Type B pancreatic cell (in vitro differentiated cells): ENCODE measurements at regions not wholly inside any gene's neighbourhood (a gene's known extent, or its start where the extent isn't known, plus 50 kb on each side); places are given as distances from the start of the nearest gene placed in this dataset.

Experiments
- DNase-seq: peaks from one replicate; pipeline ENCODE4 v3.0.0; 2021; ENCODE audit warnings: mixed read lengths; ENCODE audit not compliant: unreplicated experiment; ENCODE audit errors: extremely low spot score
- H3K27ac Mint-ChIP-seq: 2 replicates; pipeline ENCODE4 v1.8.0; 2021; ENCODE audit warnings: mild to moderate bottlenecking, mixed read lengths
- H3K27me3 Mint-ChIP-seq: 2 replicates; pipeline ENCODE4 v1.8.0; 2021; ENCODE audit warnings: mixed read lengths
- H3K36me3 Mint-ChIP-seq: 2 replicates; pipeline ENCODE4 v1.8.0; 2021; ENCODE audit warnings: mixed read lengths
- H3K4me1 Mint-ChIP-seq: one replicate; pipeline ENCODE4 v1.8.0; 2021; ENCODE audit warnings: mixed read lengths; ENCODE audit not compliant: unreplicated experiment
- H3K4me3 Mint-ChIP-seq: 2 replicates; pipeline ENCODE4 v1.8.0; 2021; ENCODE audit warnings: mild to moderate bottlenecking, mixed read lengths
- H3K9me3 Mint-ChIP-seq: 2 replicates; pipeline ENCODE4 v1.8.0; 2021; ENCODE audit warnings: mixed read lengths
- TF ChIP-seq, protein P1 (sequence below): fragments of 200-600 bp; sonication (generic); conservative IDR thresholded peaks from 2 replicates; pipeline ENCODE4 v1.5.0; 2021; ENCODE audit warnings: antibody characterized with exemption, mild to moderate bottlenecking

DNA sequence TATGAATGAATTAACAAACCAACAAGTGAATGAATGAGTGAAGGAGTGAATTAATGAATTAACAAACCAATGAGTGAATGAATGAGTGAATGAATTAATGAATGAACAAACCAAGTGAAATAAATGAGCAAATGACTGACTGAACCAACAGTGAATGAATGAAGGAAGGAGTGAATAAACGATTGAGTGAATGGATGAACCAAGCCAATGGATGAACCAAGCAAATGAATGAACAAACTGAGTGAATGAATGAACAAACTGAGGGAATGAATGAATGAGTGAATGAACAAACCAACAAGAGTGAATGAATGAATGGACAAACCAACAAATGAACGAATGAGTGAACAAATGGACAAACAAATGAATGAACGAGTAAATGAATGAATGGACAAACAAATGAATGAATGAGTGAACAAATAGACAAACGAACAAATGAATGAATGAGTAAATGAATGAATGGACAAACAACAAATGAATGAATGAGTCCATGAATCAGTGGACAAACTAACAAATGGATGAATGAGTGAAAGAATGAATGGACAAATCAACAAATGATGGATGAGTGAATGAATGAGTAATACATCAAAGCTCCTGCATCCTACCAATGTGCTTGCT is 69.5 kb downstream of the NPTX2 start:
- Mint-ChIP-seq H3K27me3 (peaks cover 23% of the 10 kb centered on the region), H3K4me1 (no peaks in the 10 kb centered on the region), H3K4me3 (no peak overlapping the region), H3K36me3 (no peaks in the 10 kb centered on the region), H3K27ac (no peak overlapping the region), H3K9me3 (peaks cover 8% of the 10 kb centered on the region)
- TF ChIP-seq, protein P1, sequence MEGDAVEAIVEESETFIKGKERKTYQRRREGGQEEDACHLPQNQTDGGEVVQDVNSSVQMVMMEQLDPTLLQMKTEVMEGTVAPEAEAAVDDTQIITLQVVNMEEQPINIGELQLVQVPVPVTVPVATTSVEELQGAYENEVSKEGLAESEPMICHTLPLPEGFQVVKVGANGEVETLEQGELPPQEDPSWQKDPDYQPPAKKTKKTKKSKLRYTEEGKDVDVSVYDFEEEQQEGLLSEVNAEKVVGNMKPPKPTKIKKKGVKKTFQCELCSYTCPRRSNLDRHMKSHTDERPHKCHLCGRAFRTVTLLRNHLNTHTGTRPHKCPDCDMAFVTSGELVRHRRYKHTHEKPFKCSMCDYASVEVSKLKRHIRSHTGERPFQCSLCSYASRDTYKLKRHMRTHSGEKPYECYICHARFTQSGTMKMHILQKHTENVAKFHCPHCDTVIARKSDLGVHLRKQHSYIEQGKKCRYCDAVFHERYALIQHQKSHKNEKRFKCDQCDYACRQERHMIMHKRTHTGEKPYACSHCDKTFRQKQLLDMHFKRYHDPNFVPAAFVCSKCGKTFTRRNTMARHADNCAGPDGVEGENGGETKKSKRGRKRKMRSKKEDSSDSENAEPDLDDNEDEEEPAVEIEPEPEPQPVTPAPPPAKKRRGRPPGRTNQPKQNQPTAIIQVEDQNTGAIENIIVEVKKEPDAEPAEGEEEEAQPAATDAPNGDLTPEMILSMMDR: no peak
- DNase-seq: no peak

DNA sequence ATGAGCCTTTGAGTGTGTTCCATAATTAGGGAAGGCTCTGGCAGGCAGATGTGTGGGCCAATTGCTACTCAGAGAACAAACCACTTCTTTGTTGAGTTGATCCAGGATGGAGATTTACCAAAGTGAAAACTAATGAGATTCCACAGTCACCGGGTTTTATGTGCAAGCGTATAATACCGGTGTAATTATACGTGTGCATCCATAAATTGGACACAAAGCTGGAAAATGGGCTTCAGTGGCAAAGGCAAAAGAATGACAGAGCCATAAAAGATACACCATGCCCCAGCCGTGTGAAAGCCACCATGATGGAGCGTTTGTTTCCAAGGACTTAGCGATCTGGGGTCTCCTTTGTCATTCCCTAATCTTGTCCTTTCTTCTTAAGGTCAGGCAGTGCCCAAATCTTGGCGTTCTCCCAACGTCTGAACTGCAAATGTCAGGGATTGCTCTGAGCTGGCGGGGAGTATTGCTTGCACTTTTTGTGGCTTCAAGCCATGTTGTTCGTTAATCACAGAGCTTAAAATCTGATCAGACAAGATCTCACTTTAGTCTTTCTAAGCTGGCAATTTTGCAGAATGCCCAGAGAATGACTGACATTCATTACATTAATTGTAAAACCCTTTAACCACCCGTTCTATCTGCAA is 70.1 kb downstream of the NPTX2 start:
- Mint-ChIP-seq H3K27ac (no peak overlapping the region), H3K4me1 (no peaks in the 10 kb centered on the region), H3K4me3 (no peak overlapping the region), H3K36me3 (no peaks in the 10 kb centered on the region), H3K27me3 (peaks cover 23% of the 10 kb centered on the region), H3K9me3 (peaks cover 8% of the 10 kb centered on the region)
- DNase-seq: no peak
- TF ChIP-seq, protein P1: no peak

DNA sequence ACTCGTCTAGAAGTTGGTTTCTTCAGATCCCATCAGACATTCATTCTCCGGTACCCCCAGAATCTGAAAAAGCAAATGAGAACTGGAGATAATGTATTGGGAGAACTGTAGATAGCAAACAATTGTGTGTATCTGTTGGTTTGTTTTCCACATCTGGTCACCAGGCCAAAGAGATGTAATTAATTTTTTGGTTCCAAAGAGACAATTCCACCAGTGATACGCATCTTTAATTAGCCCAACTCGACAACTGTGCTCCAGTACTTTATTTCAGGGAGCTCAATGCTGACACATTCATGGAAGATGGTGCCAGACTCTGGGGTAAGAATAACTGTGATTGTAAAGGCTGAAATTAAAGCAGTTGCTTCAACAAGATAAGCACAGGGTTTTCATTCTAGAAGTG is 74.5 kb downstream of the NPTX2 start:
- no peaks in the 10 kb centered on the region for H3K36me3 Mint-ChIP-seq

DNA sequence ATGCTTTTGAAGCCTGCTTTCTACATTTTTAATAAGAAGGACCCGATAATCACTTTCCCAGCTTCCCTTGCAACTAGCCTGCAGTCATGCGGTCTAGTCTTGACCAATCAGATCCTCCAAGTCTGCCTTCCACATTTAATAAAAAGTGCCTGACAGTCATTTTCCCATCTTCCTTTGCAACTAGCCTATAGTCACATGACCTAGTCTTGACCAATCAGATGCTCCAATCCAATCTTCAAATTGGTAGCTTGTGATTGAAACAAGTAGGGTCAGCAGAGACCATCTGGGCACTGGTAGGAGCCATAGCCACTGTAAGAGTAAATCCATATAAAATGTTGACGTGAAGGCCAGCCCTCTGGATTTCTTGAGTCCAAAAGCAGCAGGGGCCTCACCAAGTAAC is 80.0 kb downstream of the NPTX2 start:
- TF ChIP-seq, protein P1: no peak
- no peak for DNase-seq
- no peak overlapping the region for H3K4me3 Mint-ChIP-seq
- no peak overlapping the region for H3K27ac Mint-ChIP-seq
- H3K27me3 Mint-ChIP-seq: peaks cover 13% of the 10 kb centered on the region
- H3K36me3 Mint-ChIP-seq: no peaks in the 10 kb centered on the region
- H3K4me1 Mint-ChIP-seq: no peaks in the 10 kb centered on the region
- H3K9me3 Mint-ChIP-seq: peaks cover 5% of the 10 kb centered on the region

More for the DNA sequence above, 74.5 kb downstream of the NPTX2 start:
- peaks cover 9% of the 10 kb centered on the region for H3K27me3 Mint-ChIP-seq
- H3K4me3 Mint-ChIP-seq: no peak overlapping the region
- H3K27ac Mint-ChIP-seq: no peak overlapping the region
- TF ChIP-seq, protein P1: no peak
- no peaks in the 10 kb centered on the region for H3K4me1 Mint-ChIP-seq
- H3K9me3 Mint-ChIP-seq: peaks cover 13% of the 10 kb centered on the region
- no peak for DNase-seq

DNA sequence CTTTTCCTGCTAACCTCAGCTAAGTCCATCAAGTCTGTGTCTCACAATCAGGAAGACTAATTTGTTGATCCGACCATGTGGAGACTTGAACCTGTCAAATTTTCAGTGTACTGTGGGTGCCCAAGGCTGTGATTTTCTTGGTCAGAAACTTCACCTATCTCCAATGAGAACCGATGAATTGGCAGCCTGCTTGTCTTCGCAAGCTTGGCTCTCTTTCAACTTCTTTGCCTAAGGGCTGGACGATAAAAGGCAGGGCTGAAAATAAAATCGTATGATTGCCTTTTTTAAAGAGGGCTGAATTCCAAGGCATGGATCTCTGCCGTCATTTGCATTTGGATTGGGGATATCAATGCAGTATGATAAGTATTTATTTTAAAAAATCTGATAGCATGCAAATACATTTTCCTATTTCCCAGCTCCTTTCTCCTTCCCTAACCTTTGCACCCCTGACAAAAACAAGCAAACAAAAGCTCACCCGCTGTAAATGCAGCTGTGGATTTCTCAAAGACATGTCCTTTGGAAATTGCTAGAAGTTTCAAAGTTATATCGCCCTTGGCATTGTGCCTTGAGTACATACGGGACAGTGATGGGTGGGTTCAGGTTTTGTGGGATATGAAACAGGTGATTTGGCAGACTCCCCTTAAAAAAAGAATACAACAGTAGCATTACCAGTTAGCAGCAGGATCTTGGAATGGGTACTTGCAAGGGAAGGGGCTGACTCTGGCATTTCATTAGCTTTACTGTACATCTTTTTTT is 80.6 kb downstream of the NPTX2 start:
- peaks cover 13% of the 10 kb centered on the region for H3K27me3 Mint-ChIP-seq
- H3K9me3 Mint-ChIP-seq: peaks cover 5% of the 10 kb centered on the region
- no peaks in the 10 kb centered on the region for H3K4me1 Mint-ChIP-seq

More for the DNA sequence above, 80.6 kb downstream of the NPTX2 start:
- TF ChIP-seq, protein P1: no peak
- no peak for DNase-seq
- no peaks in the 10 kb centered on the region for H3K36me3 Mint-ChIP-seq
- H3K4me3 Mint-ChIP-seq: no peak overlapping the region
- H3K27ac Mint-ChIP-seq: no peak overlapping the region
